Transverse colon (tissue), 4 donors: ENCODE measurements at regions not wholly inside any gene's neighbourhood (a gene's known extent, or its start where the extent isn't known, plus 50 kb on each side); places are given as distances from the start of the nearest gene placed in this dataset.

Experiments
- DNase-seq: peaks from one replicate; pipeline ENCODE4 v3.0.0-alpha.2; 2019
- H3K27ac ChIP-seq, 4 donors: fragments of 200-600 bp; sonication (generic); 2 replicates each; pipeline ENCODE4 v1.5.1; 2016 to 2018; ENCODE audit warnings: inconsistent platforms in 4 of 4
- H3K27me3 ChIP-seq: fragments of 200-600 bp; sonication (generic); 2 replicates; pipeline ENCODE4 v1.5.1; 2017; ENCODE audit warnings: inconsistent platforms
- H3K36me3 ChIP-seq, 4 donors: fragments of 200-600 bp; sonication (generic); 2 replicates each; pipeline ENCODE4 v1.5.1; 2017 to 2019; ENCODE audit warnings: inconsistent platforms in 4 of 4
- H3K4me1 ChIP-seq, 4 donors: fragments of 200-600 bp; sonication (generic); 2 replicates each; pipeline ENCODE4 v1.5.1; 2017 to 2020; ENCODE audit warnings: inconsistent platforms in 4 of 4
- H3K4me3 ChIP-seq, 4 donors: fragments of 200-600 bp; sonication (generic); 1 replicate in 1 of 4; 2 replicates in 3 of 4; pipeline versions ENCODE4 v1.5.1 to v1.6.1; 2017 to 2019; ENCODE audit warnings: inconsistent platforms in 4 of 4
- H3K9me3 ChIP-seq, 2 donors: fragments of 200-600 bp; sonication (generic); 2 replicates each; pipeline ENCODE4 v1.5.1; 2017 to 2019; ENCODE audit warnings: inconsistent platforms in 2 of 2
- CTCF ChIP-seq, 5 experiments: fragments of 200-600 bp in 3 of 5; fragments of 450-650 bp in 2 of 5; sonication (generic) in 3 of 5; IDR thresholded peaks; 1 replicate in 2 of 5; 2 replicates in 3 of 5; pipeline ENCODE4 v1.5.1; 2016 to 2017; ENCODE audit warnings: antibody characterized with exemption in 5 of 5, inconsistent platforms in 3 of 5, mild to moderate bottlenecking in 2 of 5, moderate library complexity in 1 of 5
- EP300 ChIP-seq: sonication (generic); formaldehyde crosslinking; IDR thresholded peaks from one replicate; pipeline ENCODE4 v1.6.1; 2017; ENCODE audit warnings: antibody characterized with exemption, low read depth
- POLR2A ChIP-seq: fragments of 450-650 bp; IDR thresholded peaks from one replicate; pipeline ENCODE4 v1.6.1; 2016; ENCODE audit warnings: antibody characterized with exemption, mild to moderate bottlenecking, moderate library complexity
- POLR2AphosphoS5 ChIP-seq, 3 donors: sonication (generic); formaldehyde crosslinking; IDR thresholded peaks; one replicate each; pipeline ENCODE4 v1.6.1; 2016; ENCODE audit warnings: antibody characterized with exemption in 3 of 3
- WGBS, 2 donors: methylation state at CpG; one replicate each; pipeline ENCODE4 v1.1.5; 2018; ENCODE audit warnings: low coverage in 1 of 2; 5-methylcytosine and 5-hydroxymethylcytosine counted together
- in situ Hi-C, 4 donors: fragments of 200-750 bp; cut with MboI; loops; one replicate each; pipeline versions ENCODE4 v1.15.0 to v1.15.1; 2017; ENCODE audit warnings: low sequenced_read_pairs in 3 of 4, low pct_ligation_motif_present in 1 of 4, low pct_unique_long_range_greater_than_20kb in 1 of 4
- intact Hi-C: fragments of 100-400 bp; cut with DNase I; formaldehyde crosslinking; loops from one replicate; pipeline ENCODE4 v1.15.1; 2023; ENCODE audit warnings: low total_unique reads

GRCh38 chr15:35724626-35725025 lies 178.7 kb upstream of the DPH6 start:
- Histone ChIP-seq H3K27me3 (no peaks in the 10 kb centered on the region), H3K4me3 (no peak overlapping the region), H3K4me1 (no peaks in the 10 kb centered on the region), H3K36me3 (no peaks in the 10 kb centered on the region), H3K9me3 (no peaks in the 10 kb centered on the region), H3K27ac (no peak overlapping the region)
- DNase-seq = no peak
- intact Hi-C loops (no loop called here), in situ Hi-C loops (no loop called here)
- no peak for TF ChIP-seq POLR2AphosphoS5 (IDR thresholded peaks at IDR 0.05)
- no peak for TF ChIP-seq POLR2A
- no peak for TF ChIP-seq EP300
- TF ChIP-seq CTCF (IDR thresholded peaks at IDR 0.05) = no peak

DNA sequence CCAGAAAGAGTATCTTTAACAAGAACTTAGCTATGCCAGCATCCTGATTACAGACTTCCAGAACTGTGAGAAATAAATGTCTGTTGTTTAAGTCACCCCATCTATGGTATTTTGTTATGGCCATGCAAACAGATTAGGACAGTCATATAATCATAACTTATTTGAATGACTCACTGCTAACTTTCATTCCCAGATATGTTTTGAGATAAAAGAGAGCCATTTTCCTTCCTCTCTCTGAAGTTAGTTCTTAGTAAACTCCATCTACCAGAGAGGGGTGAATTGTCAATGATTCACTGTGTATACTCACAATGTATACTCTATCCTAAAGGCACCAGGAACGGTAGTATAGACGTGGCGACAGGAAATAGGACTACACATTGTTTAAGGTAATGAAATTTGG lies 179.4 kb upstream of the DPH6 start:
- 38 to 59% methylated on average over 3 of the region's 3 CpGs for whole genome bisulfite sequencing, 2 donors
- H3K9me3 ChIP-seq = no peaks in the 10 kb centered on the region
- no peaks in the 10 kb centered on the region for H3K4me1 ChIP-seq
- H3K27me3 ChIP-seq = no peaks in the 10 kb centered on the region
- DNase-seq = no peak
- in situ Hi-C loops (no loop called here), intact Hi-C loops (no loop called here)
- no peaks in the 10 kb centered on the region for H3K36me3 ChIP-seq
- H3K27ac ChIP-seq = no peak overlapping the region
- TF ChIP-seq CTCF (IDR thresholded peaks at IDR 0.05) (no peak), POLR2AphosphoS5 (IDR thresholded peaks at IDR 0.05) (no peak), POLR2A (no peak), EP300 (no peak)
- H3K4me3 ChIP-seq = no peak overlapping the region

- in situ Hi-C loops (no loop called here), intact Hi-C loops (no loop called here)
- Histone ChIP-seq H3K27ac (no peak overlapping the region), H3K27me3 (no peaks in the 10 kb centered on the region), H3K9me3 (no peaks in the 10 kb centered on the region), H3K4me3 (no peak overlapping the region), H3K4me1 (no peaks in the 10 kb centered on the region), H3K36me3 (no peaks in the 10 kb centered on the region)
- TF ChIP-seq EP300 (no peak), CTCF (IDR thresholded peaks at IDR 0.05) (no peak), POLR2AphosphoS5 (IDR thresholded peaks at IDR 0.05) (no peak), POLR2A (no peak)
- WGBS, 2 donors = 87 to 92% methylated on average over 9 of the region's 9 CpGs
- no peak for DNase-seq
Measured at GRCh38 chr15:35727627-35728026, 181.7 kb upstream of the DPH6 start.

DNA sequence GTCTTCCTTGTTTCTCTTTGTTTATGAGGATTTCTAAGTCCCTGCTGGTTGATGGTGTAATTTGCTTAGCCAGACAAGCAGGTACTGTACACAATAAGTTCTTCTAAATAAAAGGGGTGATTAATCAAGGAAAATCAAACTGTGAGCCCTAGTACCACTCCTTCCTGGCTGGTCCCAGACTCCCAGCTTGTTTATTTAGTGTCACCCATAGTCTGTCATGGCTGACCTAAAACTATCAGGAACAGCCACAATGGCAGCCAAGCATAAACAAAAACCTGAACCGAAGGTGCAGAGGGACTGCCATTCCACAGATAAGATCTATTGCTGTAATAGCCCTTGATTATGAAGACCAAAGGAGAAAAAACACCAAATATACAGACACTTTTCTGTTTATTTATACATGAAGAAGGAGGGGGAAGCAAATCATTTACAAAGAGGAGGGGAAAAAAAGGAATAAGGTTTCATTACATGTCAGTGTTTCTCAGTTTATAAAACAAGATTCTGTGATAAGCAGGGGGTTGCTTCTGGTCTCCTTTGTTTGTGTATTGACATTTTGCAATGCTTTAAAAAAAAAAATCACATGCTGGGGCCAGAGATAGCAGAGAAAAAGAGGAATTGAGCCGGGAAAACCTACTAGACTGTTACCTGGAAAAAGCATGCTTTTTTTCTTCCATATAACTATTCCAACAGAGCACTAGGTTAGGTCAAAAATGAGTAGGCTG lies 182.4 kb upstream of the DPH6 start:
- H3K27ac ChIP-seq = no peak overlapping the region

More for the DNA sequence above, 182.4 kb upstream of the DPH6 start:
- no peak for DNase-seq
- Histone ChIP-seq H3K9me3 (no peaks in the 10 kb centered on the region), H3K4me1 (no peaks in the 10 kb centered on the region), H3K4me3 (no peak overlapping the region), H3K27me3 (no peaks in the 10 kb centered on the region), H3K36me3 (no peaks in the 10 kb centered on the region)
- in situ Hi-C loops (no loop called here), intact Hi-C loops (no loop called here)
- TF ChIP-seq EP300 (no peak), POLR2AphosphoS5 (IDR thresholded peaks at IDR 0.05) (no peak), CTCF (IDR thresholded peaks at IDR 0.05) (no peak), POLR2A (no peak)
- 32 to 44% methylated on average over 2 of the region's 2 CpGs for WGBS, 2 donors
